Kidney epithelial cell (primary cell): ENCODE measurements at regions not wholly inside any gene's neighbourhood (a gene's known extent, or its start where the extent isn't known, plus 50 kb on each side); places are given as distances from the start of the nearest gene placed in this dataset.

ENCODE experiments used
- DNase-seq: peaks from one replicate; pipeline ENCODE4 v3.0.0-alpha.2; 2010; ENCODE audit warnings: low read depth
- H3K27me3 ChIP-seq: 2 replicates; pipeline ENCODE4 v1.6.0; 2011; ENCODE audit warnings: low read length; ENCODE audit not compliant: control insufficient read depth, insufficient read depth
- H3K36me3 ChIP-seq: 2 replicates; pipeline ENCODE4 v1.5.1; 2011; ENCODE audit warnings: low read length; ENCODE audit not compliant: control insufficient read depth, insufficient read depth
- H3K4me3 ChIP-seq: 2 replicates; pipeline ENCODE4 v1.5.1; 2011; ENCODE audit warnings: low read depth, mild to moderate bottlenecking, control low read depth, low read length
- TF ChIP-seq, protein P1 (sequence below): IDR thresholded peaks from 2 replicates; pipeline ENCODE4 v1.5.1; 2011; ENCODE audit warnings: mild to moderate bottlenecking, moderate library complexity, low read length, control low read depth, inconsistent platforms; ENCODE audit not compliant: insufficient read depth, poor library complexity, severe bottlenecking

DNA sequence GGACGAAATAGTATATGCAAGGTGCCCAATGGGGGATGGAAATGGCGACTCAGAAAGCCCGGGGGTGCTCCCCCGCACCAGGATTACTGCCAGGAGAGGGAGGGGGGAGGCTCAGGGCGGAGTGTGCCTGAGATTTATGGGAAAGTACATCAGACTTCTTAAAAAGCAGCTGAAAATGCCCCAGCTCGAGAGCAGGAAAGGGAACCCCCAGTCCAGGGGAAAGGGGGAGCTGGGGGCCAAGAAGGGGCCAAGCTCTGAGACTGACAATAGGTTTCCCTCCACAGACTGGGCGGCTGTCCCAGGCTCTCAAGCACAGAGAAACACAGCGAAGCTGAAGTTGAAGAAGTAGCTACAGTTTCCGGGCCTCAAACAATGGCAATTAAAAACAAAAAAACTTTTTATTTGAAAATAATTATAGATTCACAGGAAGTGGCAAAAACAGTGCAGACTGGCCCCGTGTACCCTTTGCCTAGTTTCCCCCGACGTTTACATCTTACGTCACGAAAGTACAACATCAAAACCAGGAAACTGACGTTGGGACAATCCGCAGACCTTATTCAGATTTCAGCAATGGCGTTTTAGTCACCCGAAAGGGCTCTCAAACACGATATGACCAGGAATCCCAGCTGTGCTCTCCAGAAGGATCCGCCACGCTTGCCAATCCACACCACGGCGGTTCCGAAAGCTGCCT, 83.9 kb upstream of the FGFR2 start:
- H3K4me3 ChIP-seq = no peak overlapping the region
- peaks cover 5% of the 10 kb centered on the region for H3K27me3 ChIP-seq
- H3K36me3 ChIP-seq = no peaks in the 10 kb centered on the region
- TF ChIP-seq, protein P1, sequence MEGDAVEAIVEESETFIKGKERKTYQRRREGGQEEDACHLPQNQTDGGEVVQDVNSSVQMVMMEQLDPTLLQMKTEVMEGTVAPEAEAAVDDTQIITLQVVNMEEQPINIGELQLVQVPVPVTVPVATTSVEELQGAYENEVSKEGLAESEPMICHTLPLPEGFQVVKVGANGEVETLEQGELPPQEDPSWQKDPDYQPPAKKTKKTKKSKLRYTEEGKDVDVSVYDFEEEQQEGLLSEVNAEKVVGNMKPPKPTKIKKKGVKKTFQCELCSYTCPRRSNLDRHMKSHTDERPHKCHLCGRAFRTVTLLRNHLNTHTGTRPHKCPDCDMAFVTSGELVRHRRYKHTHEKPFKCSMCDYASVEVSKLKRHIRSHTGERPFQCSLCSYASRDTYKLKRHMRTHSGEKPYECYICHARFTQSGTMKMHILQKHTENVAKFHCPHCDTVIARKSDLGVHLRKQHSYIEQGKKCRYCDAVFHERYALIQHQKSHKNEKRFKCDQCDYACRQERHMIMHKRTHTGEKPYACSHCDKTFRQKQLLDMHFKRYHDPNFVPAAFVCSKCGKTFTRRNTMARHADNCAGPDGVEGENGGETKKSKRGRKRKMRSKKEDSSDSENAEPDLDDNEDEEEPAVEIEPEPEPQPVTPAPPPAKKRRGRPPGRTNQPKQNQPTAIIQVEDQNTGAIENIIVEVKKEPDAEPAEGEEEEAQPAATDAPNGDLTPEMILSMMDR = no peak
- no peak for DNase-seq

GRCh38 chr10:121680879-121681655, 82.8 kb upstream of the FGFR2 start:
- DNase-seq = no peak
- Histone ChIP-seq H3K27me3 (peaks cover 2% of the 10 kb centered on the region), H3K4me3 (no peak overlapping the region), H3K36me3 (no peaks in the 10 kb centered on the region)
- TF ChIP-seq, protein P1 = no peak

DNA sequence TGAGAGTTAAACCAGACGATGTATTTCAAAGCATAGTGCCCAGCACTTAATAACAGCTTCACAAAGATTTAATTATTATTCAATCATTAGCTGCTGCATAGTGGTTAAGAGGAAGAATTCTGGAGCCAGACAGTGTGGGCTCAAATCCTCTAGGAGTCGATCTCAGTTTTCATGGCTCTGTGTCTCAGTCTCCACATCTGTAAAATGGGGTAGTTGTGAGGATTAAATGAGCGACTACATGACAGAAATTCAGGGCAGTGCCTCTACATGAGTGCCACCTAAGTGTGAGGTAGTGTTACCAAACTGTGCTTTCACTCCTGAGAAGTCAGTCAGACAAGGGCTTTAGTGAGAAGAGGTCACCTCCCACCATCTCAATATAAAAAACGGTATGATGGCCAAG, 81.7 kb upstream of the FGFR2 start:
- H3K4me3 ChIP-seq = no peak overlapping the region
- TF ChIP-seq, protein P1 = no peak
- no peaks in the 10 kb centered on the region for H3K36me3 ChIP-seq
- DNase-seq = no peak
- H3K27me3 ChIP-seq = peaks cover 2% of the 10 kb centered on the region

DNA sequence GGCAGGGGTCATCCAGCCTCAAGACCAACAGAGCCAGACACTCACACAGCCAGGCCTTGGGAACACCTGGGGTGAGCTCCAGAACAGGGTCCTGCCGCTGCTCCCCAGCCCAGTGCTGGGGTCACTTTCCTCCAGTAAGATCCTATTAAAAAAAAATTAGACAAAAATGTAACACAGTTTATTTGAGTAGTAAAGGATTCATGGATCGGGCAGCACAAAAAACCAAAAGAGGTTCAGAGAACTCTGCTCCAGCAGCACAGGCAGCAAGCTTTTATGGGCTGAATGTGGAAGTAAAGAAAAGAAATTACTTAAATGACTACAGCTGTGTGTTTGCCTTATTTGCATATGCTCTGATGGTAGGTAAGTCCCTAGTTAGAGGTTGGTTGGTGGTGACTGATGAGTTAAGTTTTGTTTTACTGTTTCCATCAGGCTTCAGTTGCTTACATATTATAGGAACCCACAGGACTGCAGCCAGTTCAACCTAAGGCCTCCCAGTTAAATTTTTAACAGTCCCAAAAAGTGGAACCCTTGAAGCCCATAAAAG, 80.5 kb upstream of the FGFR2 start:
- peaks cover 2% of the 10 kb centered on the region for H3K27me3 ChIP-seq
- H3K4me3 ChIP-seq = no peak overlapping the region
- H3K36me3 ChIP-seq = no peaks in the 10 kb centered on the region
- no peak for DNase-seq
- TF ChIP-seq, protein P1 = no peak

- TF ChIP-seq, protein P1 = no peak
- no peak for DNase-seq
- peaks cover 2% of the 10 kb centered on the region for H3K27me3 ChIP-seq
- no peaks in the 10 kb centered on the region for H3K36me3 ChIP-seq
- no peak overlapping the region for H3K4me3 ChIP-seq
Observed at GRCh38 chr10:121677880-121678279, 79.6 kb upstream of the FGFR2 start.
